IMR-90 (cell line): ENCODE measurements at regions not wholly inside any gene's neighbourhood (a gene's known extent, or its start where the extent isn't known, plus 50 kb on each side); places are given as distances from the start of the nearest gene placed in this dataset.

Experiments
- ATAC-seq: fragments of 200-7000 bp; cut with Tn5 transposase; 2 replicates; pipeline ENCODE4 v1.9.1; 2020; ENCODE audit warnings: low read depth, mild to moderate bottlenecking, moderate library complexity
- BruUV-seq: library from RNA; stranded (reverse); fragments of 400-500 nt; replicated peaks from 2 replicates; lab custom pipeline; 2021; lab: Mats Ljungman, UMichigan
- CTCF ChIA-PET: fragments of 300-600 bp; formaldehyde crosslinking; extraction: SDS; loops from one replicate; lab custom pipeline; 2021; ENCODE audit warnings: antibody characterized with exemption; lab: Yijun Ruan, JAX
- POLR2A ChIA-PET: fragments of 300-600 bp; sonication (Branson Sonifier 250); formaldehyde crosslinking; loops from one replicate; lab custom pipeline; 2022; ENCODE audit warnings: antibody characterized with exemption; ENCODE audit not compliant: unreplicated experiment; lab: Charles Lee
- DNase-seq: peaks from one replicate; pipeline ENCODE4 v3.0.0; 2013
- H2AFZ ChIP-seq: replicated peaks from 2 replicates; pipeline ENCODE3; 2013; ENCODE audit warnings: low read length, mild to moderate bottlenecking; ENCODE audit not compliant: poor library complexity
- H2AK5ac ChIP-seq: 2 replicates; pipeline ENCODE4 v1.6.1; 2013; ENCODE audit warnings: low read depth, low read length, inconsistent platforms
- H2AK9ac ChIP-seq: replicated peaks from 2 replicates; pipeline ENCODE3; 2013; ENCODE audit warnings: mild to moderate bottlenecking, low read depth, low read length, moderate library complexity; ENCODE audit not compliant: poor library complexity
- H2BK120ac ChIP-seq: 2 replicates; pipeline ENCODE4 v1.6.1; 2013; ENCODE audit warnings: low read depth, low read length, inconsistent platforms
- H2BK15ac ChIP-seq: 3 replicates; pipeline ENCODE4 v1.6.1; 2013; ENCODE audit warnings: low read depth, low read length, inconsistent platforms
- H2BK20ac ChIP-seq: 2 replicates; pipeline ENCODE4 v1.6.1; 2013; ENCODE audit warnings: low read depth, mild to moderate bottlenecking, inconsistent platforms, low read length, moderate library complexity
- H2BK5ac ChIP-seq: 2 replicates; pipeline ENCODE4 v1.6.1; 2013; ENCODE audit warnings: mild to moderate bottlenecking, low read depth, low read length, inconsistent platforms; ENCODE audit not compliant: poor library complexity, severe bottlenecking
- H3K14ac ChIP-seq: replicated peaks from 2 replicates; pipeline ENCODE4 v1.6.1; 2013; ENCODE audit warnings: low read depth, low read length, inconsistent platforms
- H3K18ac ChIP-seq: 2 replicates; pipeline ENCODE4 v1.6.1; 2013; ENCODE audit warnings: low read depth, low read length, control low read depth
- H3K23ac ChIP-seq: 2 replicates; pipeline ENCODE4 v1.6.1; 2013; ENCODE audit warnings: low read depth, low read length, inconsistent platforms
- H3K27ac ChIP-seq: 2 replicates; pipeline ENCODE4 v1.5.1; 2013; ENCODE audit warnings: mild to moderate bottlenecking, control low read depth, low read length; ENCODE audit not compliant: insufficient read depth
- H3K27me3 ChIP-seq: 2 replicates; pipeline ENCODE4 v1.6.1; 2013; ENCODE audit warnings: low read length; ENCODE audit not compliant: control insufficient read depth, insufficient read depth
- H3K36me3 ChIP-seq: 2 replicates; pipeline ENCODE4 v1.6.1; 2013; ENCODE audit warnings: low read length, mixed read lengths; ENCODE audit not compliant: control insufficient read depth, insufficient read depth
- H3K4ac ChIP-seq: 2 replicates; pipeline ENCODE4 v1.6.1; 2013; ENCODE audit warnings: low read depth, low read length, inconsistent platforms
- H3K4me1 ChIP-seq: 2 replicates; pipeline ENCODE4 v1.6.1; 2013; ENCODE audit warnings: low read length, mixed read lengths; ENCODE audit not compliant: control insufficient read depth, insufficient read depth
- H3K4me2 ChIP-seq: 2 replicates; pipeline ENCODE4 v1.6.1; 2013; ENCODE audit warnings: low read depth, mild to moderate bottlenecking, control low read depth, low read length, moderate library complexity
- H3K4me3 ChIP-seq: 2 replicates; pipeline ENCODE4 v1.5.1; 2013; ENCODE audit warnings: low read depth, mild to moderate bottlenecking, control low read depth, low read length, moderate library complexity; ENCODE audit not compliant: insufficient read depth
- H3K56ac ChIP-seq: 2 replicates; pipeline ENCODE4 v1.6.1; 2013; ENCODE audit warnings: low read length, inconsistent platforms; ENCODE audit not compliant: insufficient read depth; ENCODE audit errors: extremely low read depth
- H3K79me1 ChIP-seq, 2 experiments: 2 replicates each; pipeline ENCODE4 v1.6.1; 2013; ENCODE audit warnings: low read length in 2 of 2, inconsistent platforms in 1 of 2, low read depth in 1 of 2
- H3K9ac ChIP-seq: 2 replicates; pipeline ENCODE4 v1.6.1; 2013; ENCODE audit warnings: low read depth, low read length, control low read depth
- H3K9me1 ChIP-seq: 2 replicates; pipeline ENCODE4 v1.6.1; 2013; ENCODE audit warnings: low read length, inconsistent platforms; ENCODE audit not compliant: insufficient read depth
- H3K9me3 ChIP-seq: 2 replicates; pipeline ENCODE4 v1.6.1; 2013; ENCODE audit warnings: low read length; ENCODE audit not compliant: control insufficient read depth, insufficient read depth
- H4K20me1 ChIP-seq: 2 replicates; pipeline ENCODE4 v1.6.1; 2013; ENCODE audit warnings: low read length, inconsistent platforms; ENCODE audit not compliant: insufficient read depth
- H4K5ac ChIP-seq: 2 replicates; pipeline ENCODE4 v1.6.1; 2013; ENCODE audit warnings: mild to moderate bottlenecking, low read depth, low read length, control low read depth
- H4K8ac ChIP-seq, 2 experiments: 2 replicates each; pipeline ENCODE4 v1.6.1; 2013; ENCODE audit warnings: low read depth in 2 of 2, low read length in 2 of 2, control low read depth in 1 of 2, inconsistent platforms in 1 of 2
- H4K91ac ChIP-seq: 2 replicates; pipeline ENCODE4 v1.6.1; 2013; ENCODE audit warnings: low read depth, low read length, inconsistent platforms; ENCODE audit not compliant: insufficient read depth
- CEBPB ChIP-seq: IDR thresholded peaks from 2 replicates; pipeline ENCODE4 v1.6.1; 2012; ENCODE audit warnings: low read depth, low read length, improper control_type of control experiment
- FOS ChIP-seq: fragments of 150-350 bp; IDR thresholded peaks from 2 replicates; pipeline ENCODE4 v1.6.1; 2016; ENCODE audit warnings: low read depth, low read length
- RCOR1 ChIP-seq: IDR thresholded peaks from 2 replicates; pipeline ENCODE4 v1.6.1; 2012; ENCODE audit warnings: mild to moderate bottlenecking, low read length, improper control_type of control experiment; ENCODE audit not compliant: insufficient replicate concordance
- SMC3 ChIP-seq: fragments of 150-350 bp; IDR thresholded peaks from 2 replicates; pipeline ENCODE4 v1.6.1; 2016; ENCODE audit warnings: low read depth, mild to moderate bottlenecking, antibody characterized with exemption, low read length, moderate library complexity
- WGBS, 2 experiments: methylation state at CpG; one replicate each; pipeline versions ENCODE4 v1.1.5 to v1.1.7; 2013; ENCODE audit warnings: missing lambda C conversion rate in 2 of 2; ENCODE audit not compliant: insufficient read length in 1 of 2; ENCODE audit errors: extremely low coverage in 2 of 2; 5-methylcytosine and 5-hydroxymethylcytosine counted together
- dilution Hi-C: fragments of 300-500 bp; cut with HindIII; formaldehyde crosslinking; loops from one replicate; pipeline ENCODE4 v1.14.3; 2018; ENCODE audit warnings: low sequenced_read_pairs; ENCODE audit not compliant: unreplicated experiment
- in situ Hi-C: fragments of 300-500 bp; cut with MboI; formaldehyde crosslinking; loops from 3 replicates; pipeline ENCODE4 v1.14.3; 2019; ENCODE audit warnings: low sequenced_read_pairs, inconsistent platforms, mixed read lengths
- intact Hi-C: fragments of 100-400 bp; cut with micrococcal nuclease; formaldehyde crosslinking; loops from 2 replicates; pipeline ENCODE4 v1.10.0; 2022

DNA sequence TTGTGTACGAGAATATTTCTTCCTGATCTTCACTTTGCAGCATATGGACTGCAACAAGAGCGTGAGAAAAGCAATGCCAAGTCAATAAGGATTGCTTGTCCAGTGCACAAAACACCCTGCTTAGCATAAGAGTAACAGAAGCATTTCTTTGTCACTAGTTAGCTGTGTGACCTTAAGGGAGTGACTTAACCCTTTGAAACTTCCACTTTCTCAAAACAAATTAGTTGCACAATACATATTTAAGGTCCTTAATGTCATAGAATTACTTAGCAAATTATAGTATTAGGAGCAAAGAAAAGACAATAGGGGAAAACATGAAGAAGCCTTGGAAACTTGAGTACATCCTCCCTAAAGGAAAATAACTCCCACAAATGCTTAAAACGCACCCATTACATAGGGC, 230.1 kb downstream of the RNF152 start:
- H3K9me3 ChIP-seq = no peaks in the 10 kb centered on the region; the same call in 1 of the 2 replicates
- no peak overlapping the region for H3K18ac ChIP-seq
- DNase-seq (no peak), ATAC-seq (no peak)
- H4K20me1 ChIP-seq = no peaks in the 10 kb centered on the region
- no peak overlapping the region for H3K9ac ChIP-seq
- no peak overlapping the region for H4K91ac ChIP-seq
- no peaks in the 10 kb centered on the region for H3K9me1 ChIP-seq
- no peak overlapping the region for H2BK120ac ChIP-seq
- dilution Hi-C loops (no loop called here), intact Hi-C loops (no loop called here), in situ Hi-C loops (no loop called here)
- no peak overlapping the region for H2AFZ ChIP-seq
- H2BK5ac ChIP-seq = no peak overlapping the region
- no peaks in the 10 kb centered on the region for H3K79me1 ChIP-seq
- no peak overlapping the region for H3K27ac ChIP-seq
- ChIA-PET CTCF (interaction anchor here (0.6 kb wide), 1 partner anchor 39 kb away, joined by 5 read pairs; no protein-coding TSS in a partner anchor), POLR2A (no interaction called here)
- no peaks in the 10 kb centered on the region for H3K27me3 ChIP-seq
- no peak overlapping the region for H2BK15ac ChIP-seq
- H2AK9ac ChIP-seq = no peak overlapping the region
- no peak overlapping the region for H2BK20ac ChIP-seq
- no peak overlapping the region for H2AK5ac ChIP-seq
- no peak overlapping the region for H3K23ac ChIP-seq
- H3K36me3 ChIP-seq = no peaks in the 10 kb centered on the region
- no peak overlapping the region for H4K5ac ChIP-seq
- no peak overlapping the region for H3K4me3 ChIP-seq
- no CpG with 5 or more reads among the region's 3 CpGs for WGBS, 2 experiments
- TF ChIP-seq FOS = no peak
- peak; percentile 54; the same call in 1 of the 2 replicates for TF ChIP-seq CEBPB
- TF ChIP-seq SMC3 = no peak
- TF ChIP-seq RCOR1 = no peak
- H3K4me2 ChIP-seq = no peak overlapping the region
- H3K56ac ChIP-seq = no peak overlapping the region
- BruUV-seq = no TSS peak
- H3K14ac ChIP-seq = no peak overlapping the region
- H4K8ac ChIP-seq = no peak overlapping the region
- H3K4ac ChIP-seq = no peak overlapping the region
- H3K4me1 ChIP-seq = no peaks in the 10 kb centered on the region
